Astrocyte (in vitro differentiated cells and primary cell): ENCODE measurements at regions not wholly inside any gene's neighbourhood (a gene's known extent, or its start where the extent isn't known, plus 50 kb on each side); places are given as distances from the start of the nearest gene placed in this dataset.

ENCODE experiments used
- DNase-seq: peaks from one replicate; pipeline ENCODE4 v3.0.0-alpha.2; 2010; ENCODE audit warnings: low read depth
- FAIRE-seq: peaks from 2 replicates; lab custom pipeline; 2011; peaks lifted over from hg19 to GRCh38; lab: Jason Lieb, UNC
- H2AFZ ChIP-seq: 2 replicates; pipeline ENCODE4 v1.6.0; 2012; ENCODE audit warnings: low read depth, low read length, inconsistent platforms
- H3K27ac ChIP-seq: 2 replicates; pipeline ENCODE4 v1.5.1; 2011; ENCODE audit warnings: low read depth, low read length, inconsistent platforms
- H3K27me3 ChIP-seq: 2 replicates; pipeline ENCODE4 v1.6.0; 2011; ENCODE audit warnings: low read length, inconsistent platforms; ENCODE audit not compliant: insufficient read depth
- H3K36me3 ChIP-seq: 2 replicates; pipeline ENCODE4 v1.5.1; 2011; ENCODE audit warnings: low read length, inconsistent platforms; ENCODE audit not compliant: insufficient read depth
- H3K4me1 ChIP-seq: 2 replicates; pipeline ENCODE4 v1.5.1; 2011; ENCODE audit warnings: low read length, inconsistent platforms; ENCODE audit not compliant: insufficient read depth
- H3K4me2 ChIP-seq: 2 replicates; pipeline ENCODE4 v1.6.0; 2012; ENCODE audit warnings: low read length, inconsistent platforms
- H3K4me3 ChIP-seq: 2 replicates; pipeline ENCODE4 v1.5.1; 2011; ENCODE audit warnings: low read depth, mild to moderate bottlenecking, low read length, inconsistent platforms; ENCODE audit not compliant: insufficient read depth
- H3K79me2 ChIP-seq: 2 replicates; pipeline ENCODE4 v1.6.0; 2012; ENCODE audit warnings: mild to moderate bottlenecking, low read length, inconsistent platforms; ENCODE audit not compliant: insufficient read depth
- H3K9ac ChIP-seq: 2 replicates; pipeline ENCODE4 v1.6.0; 2012; ENCODE audit warnings: mild to moderate bottlenecking, low read length, inconsistent platforms
- H3K9me3 ChIP-seq: 2 replicates; pipeline ENCODE4 v1.5.1; 2012; ENCODE audit warnings: low read depth, mild to moderate bottlenecking, low read length, inconsistent platforms; ENCODE audit not compliant: insufficient read depth
- H4K20me1 ChIP-seq: 2 replicates; pipeline ENCODE4 v1.6.0; 2012; ENCODE audit warnings: low read length, inconsistent platforms; ENCODE audit not compliant: insufficient read depth
- H3K27ac Mint-ChIP-seq: one replicate; pipeline ENCODE4 v1.8.0; 2021; ENCODE audit warnings: mild to moderate bottlenecking, mixed read lengths; ENCODE audit not compliant: unreplicated experiment
- H3K27me3 Mint-ChIP-seq: one replicate; pipeline ENCODE4 v1.8.0; 2021; ENCODE audit warnings: low read depth, mixed read lengths; ENCODE audit not compliant: unreplicated experiment
- H3K36me3 Mint-ChIP-seq: one replicate; pipeline ENCODE4 v1.8.0; 2021; ENCODE audit warnings: low read depth, mixed read lengths; ENCODE audit not compliant: unreplicated experiment
- H3K4me1 Mint-ChIP-seq: one replicate; pipeline ENCODE4 v1.8.0; 2021; ENCODE audit warnings: low read depth, mixed read lengths; ENCODE audit not compliant: unreplicated experiment
- H3K4me3 Mint-ChIP-seq: one replicate; pipeline ENCODE4 v1.8.0; 2021; ENCODE audit warnings: mild to moderate bottlenecking, moderate library complexity, mixed read lengths; ENCODE audit not compliant: unreplicated experiment
- H3K9me3 Mint-ChIP-seq: one replicate; pipeline ENCODE4 v1.8.0; 2021; ENCODE audit warnings: mild to moderate bottlenecking, mixed read lengths; ENCODE audit not compliant: unreplicated experiment
- CTCF ChIP-seq: IDR thresholded peaks from 2 replicates; pipeline ENCODE4 v1.5.1; 2011; ENCODE audit warnings: low read depth, mild to moderate bottlenecking, inconsistent platforms, low read length, moderate library complexity; ENCODE audit not compliant: insufficient read depth
- EZH2 ChIP-seq: IDR thresholded peaks from 2 replicates; pipeline ENCODE4 v1.6.1; 2012; ENCODE audit warnings: mild to moderate bottlenecking, low read length, inconsistent platforms; ENCODE audit not compliant: insufficient read depth

GRCh38 chr13:78029901-78030300 lies 111.3 kb upstream of the EDNRB start:
- Histone ChIP-seq H4K20me1 (no peaks in the 10 kb centered on the region), H3K9me3 (peaks cover 3% of the 10 kb centered on the region), H2AFZ (no peak overlapping the region), H3K4me3 (no peak overlapping the region), H3K4me2 (no peak overlapping the region), H3K9ac (no peak overlapping the region), H3K79me2 (no peaks in the 10 kb centered on the region), H3K4me1 (no peaks in the 10 kb centered on the region), H3K27ac (no peak overlapping the region), H3K36me3 (no peaks in the 10 kb centered on the region), H3K27me3 (no peaks in the 10 kb centered on the region)
- no peaks in the 10 kb centered on the region for H3K36me3 Mint-ChIP-seq
- TF ChIP-seq CTCF: no peak
- TF ChIP-seq EZH2: no peak
- H3K27ac Mint-ChIP-seq: no peak overlapping the region
- no peaks in the 10 kb centered on the region for H3K27me3 Mint-ChIP-seq
- FAIRE-seq (no peak), DNase-seq (no peak)
- no peak overlapping the region for H3K4me3 Mint-ChIP-seq
- H3K9me3 Mint-ChIP-seq: peaks cover under 1% of the 10 kb centered on the region
- H3K4me1 Mint-ChIP-seq: peaks cover 3% of the 10 kb centered on the region

DNA sequence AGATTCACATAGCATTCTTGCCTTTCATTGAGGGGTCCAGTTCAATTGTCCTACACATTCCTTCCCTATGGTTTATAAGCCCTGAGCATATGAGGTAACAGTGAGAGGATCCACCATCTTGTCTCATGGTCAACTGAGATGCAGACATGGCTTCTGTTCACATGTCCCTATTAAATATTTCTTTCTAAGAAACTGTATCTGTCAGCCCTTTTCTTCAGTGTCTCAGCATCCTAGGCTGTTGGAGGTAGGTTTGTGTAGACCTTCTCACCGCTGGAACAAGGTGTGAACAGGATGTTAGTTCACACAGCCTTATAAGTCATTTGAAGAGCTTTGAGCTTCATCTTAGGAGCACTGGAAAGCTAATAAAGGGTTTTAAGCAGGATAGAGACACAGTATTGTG lies 110.3 kb upstream of the EDNRB start:
- DNase-seq: no peak
- Mint-ChIP-seq H3K9me3 (peaks cover 5% of the 10 kb centered on the region), H3K36me3 (no peaks in the 10 kb centered on the region), H3K27me3 (no peaks in the 10 kb centered on the region), H3K4me3 (no peak overlapping the region), H3K4me1 (peaks cover 3% of the 10 kb centered on the region), H3K27ac (no peak overlapping the region)
- TF ChIP-seq CTCF (no peak), EZH2 (no peak)
- H3K4me1 ChIP-seq: no peaks in the 10 kb centered on the region
- no peaks in the 10 kb centered on the region for H3K36me3 ChIP-seq
- no peak overlapping the region for H3K27ac ChIP-seq
- peaks cover 3% of the 10 kb centered on the region for H3K9me3 ChIP-seq
- no peak overlapping the region for H2AFZ ChIP-seq
- H4K20me1 ChIP-seq: no peaks in the 10 kb centered on the region
- no peak overlapping the region for H3K9ac ChIP-seq
- no peak for FAIRE-seq
- no peak overlapping the region for H3K4me2 ChIP-seq
- no peaks in the 10 kb centered on the region for H3K79me2 ChIP-seq
- H3K27me3 ChIP-seq: no peaks in the 10 kb centered on the region
- H3K4me3 ChIP-seq: no peak overlapping the region

DNA sequence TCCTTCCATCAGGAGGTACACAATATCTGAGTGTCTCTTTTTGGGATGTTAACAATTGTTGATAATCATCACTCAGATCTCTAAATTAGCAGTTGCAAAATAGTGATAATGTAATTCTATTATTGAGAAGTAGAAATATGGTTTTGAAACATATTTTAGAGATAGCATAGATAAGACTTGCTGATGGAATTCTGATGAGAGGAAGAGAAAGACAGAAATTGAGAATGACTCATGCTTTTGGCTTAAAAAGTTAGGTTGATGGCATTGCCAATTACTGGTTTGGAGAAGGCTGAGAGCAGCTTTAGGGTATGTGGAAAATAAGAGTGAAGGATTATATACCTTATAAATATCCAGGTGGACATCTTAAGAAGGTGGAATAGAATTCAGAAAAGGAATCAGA lies 106.4 kb upstream of the EDNRB start:
- H3K9ac ChIP-seq: no peak overlapping the region
- Mint-ChIP-seq H3K27ac (no peak overlapping the region), H3K27me3 (no peaks in the 10 kb centered on the region), H3K4me1 (peaks cover 15% of the 10 kb centered on the region), H3K36me3 (no peaks in the 10 kb centered on the region), H3K9me3 (peaks cover 8% of the 10 kb centered on the region), H3K4me3 (no peak overlapping the region)
- no peaks in the 10 kb centered on the region for H4K20me1 ChIP-seq
- no peak for TF ChIP-seq EZH2
- no peak for TF ChIP-seq CTCF
- H3K27me3 ChIP-seq: no peaks in the 10 kb centered on the region
- H3K79me2 ChIP-seq: no peaks in the 10 kb centered on the region
- H3K36me3 ChIP-seq: no peaks in the 10 kb centered on the region
- H3K4me2 ChIP-seq: no peak overlapping the region
- peaks cover 3% of the 10 kb centered on the region for H3K9me3 ChIP-seq
- DNase-seq: no peak
- H3K27ac ChIP-seq: no peak overlapping the region
- peaks cover 8% of the 10 kb centered on the region for H3K4me1 ChIP-seq
- no peak overlapping the region for H2AFZ ChIP-seq
- H3K4me3 ChIP-seq: no peak overlapping the region
- FAIRE-seq: no peak
